Cardiac muscle cell (in vitro differentiated cells and primary cell): ENCODE measurements at regions not wholly inside any gene's neighbourhood (a gene's known extent, or its start where the extent isn't known, plus 50 kb on each side); places are given as distances from the start of the nearest gene placed in this dataset.
"Not testable (repeated sequence)": the region's sequence is repeated elsewhere in the genome, so short reads cannot be mapped to it uniquely, and the experiment has no call there.

Experiments
- DNase-seq, 2 donors: peaks; one replicate each; pipeline versions ENCODE4 v3.0.0 to v3.0.0-alpha.2; 2010 to 2017; ENCODE audit warnings: low read depth in 1 of 2, low spot score in 1 of 2
- H3K27ac ChIP-seq: fragments of 200-600 bp; sonication (generic); 2 replicates; pipeline ENCODE4 v1.5.1; 2016
- H3K27me3 ChIP-seq: fragments of 200-600 bp; sonication (generic); 2 replicates; pipeline ENCODE4 v1.6.0; 2016; ENCODE audit warnings: control low read depth
- H3K36me3 ChIP-seq: fragments of 200-600 bp; sonication (generic); 2 replicates; pipeline ENCODE4 v1.5.1; 2016; ENCODE audit warnings: control low read depth
- H3K4me1 ChIP-seq: fragments of 200-600 bp; sonication (generic); 2 replicates; pipeline ENCODE4 v1.8.1; 2017; ENCODE audit warnings: low read depth, mild to moderate bottlenecking, mixed run types
- H3K4me3 ChIP-seq: fragments of 200-600 bp; sonication (generic); 2 replicates; pipeline ENCODE4 v1.5.1; 2016; ENCODE audit warnings: mild to moderate bottlenecking
- H3K9me3 ChIP-seq: fragments of 200-600 bp; sonication (generic); 2 replicates; pipeline ENCODE4 v1.5.1; 2017; ENCODE audit warnings: low read depth, mild to moderate bottlenecking, control low read depth
- TF ChIP-seq, protein P1 (sequence below): IDR thresholded peaks from 2 replicates; pipeline ENCODE4 v1.5.1; 2012; ENCODE audit warnings: low read depth, mild to moderate bottlenecking, low read length

DNA sequence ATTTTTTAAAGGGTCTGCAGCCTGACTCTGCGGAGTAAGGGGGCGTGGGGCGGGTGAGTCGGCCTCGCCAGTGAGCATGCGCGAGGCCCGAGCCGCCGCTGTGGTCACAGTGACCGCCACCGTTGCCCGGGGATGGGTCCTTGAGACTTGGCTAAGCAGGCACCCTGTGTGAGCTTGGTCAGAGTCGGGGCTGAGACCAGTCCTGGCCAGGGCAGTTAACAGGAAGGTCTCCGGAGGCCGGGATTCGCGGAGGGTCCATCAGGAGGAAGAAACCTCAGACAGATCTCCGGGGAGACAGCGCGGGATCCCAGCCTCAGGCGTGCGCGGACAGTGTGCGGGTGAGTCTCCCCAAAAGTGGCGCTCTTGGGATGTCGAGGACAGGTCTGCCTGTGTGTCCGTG lies 1384.4 kb upstream of the PCDH10 start:
- no peak overlapping the region for H3K27ac ChIP-seq
- no peaks in the 10 kb centered on the region for H3K4me1 ChIP-seq
- no peak for DNase-seq
- TF ChIP-seq, protein P1, sequence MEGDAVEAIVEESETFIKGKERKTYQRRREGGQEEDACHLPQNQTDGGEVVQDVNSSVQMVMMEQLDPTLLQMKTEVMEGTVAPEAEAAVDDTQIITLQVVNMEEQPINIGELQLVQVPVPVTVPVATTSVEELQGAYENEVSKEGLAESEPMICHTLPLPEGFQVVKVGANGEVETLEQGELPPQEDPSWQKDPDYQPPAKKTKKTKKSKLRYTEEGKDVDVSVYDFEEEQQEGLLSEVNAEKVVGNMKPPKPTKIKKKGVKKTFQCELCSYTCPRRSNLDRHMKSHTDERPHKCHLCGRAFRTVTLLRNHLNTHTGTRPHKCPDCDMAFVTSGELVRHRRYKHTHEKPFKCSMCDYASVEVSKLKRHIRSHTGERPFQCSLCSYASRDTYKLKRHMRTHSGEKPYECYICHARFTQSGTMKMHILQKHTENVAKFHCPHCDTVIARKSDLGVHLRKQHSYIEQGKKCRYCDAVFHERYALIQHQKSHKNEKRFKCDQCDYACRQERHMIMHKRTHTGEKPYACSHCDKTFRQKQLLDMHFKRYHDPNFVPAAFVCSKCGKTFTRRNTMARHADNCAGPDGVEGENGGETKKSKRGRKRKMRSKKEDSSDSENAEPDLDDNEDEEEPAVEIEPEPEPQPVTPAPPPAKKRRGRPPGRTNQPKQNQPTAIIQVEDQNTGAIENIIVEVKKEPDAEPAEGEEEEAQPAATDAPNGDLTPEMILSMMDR, result no peak
- H3K4me3 ChIP-seq, result no peak overlapping the region
- H3K27me3 ChIP-seq, result no peaks in the 10 kb centered on the region
- no peaks in the 10 kb centered on the region for H3K9me3 ChIP-seq
- H3K36me3 ChIP-seq, result no peaks in the 10 kb centered on the region

GRCh38 chr4:131774382-131774781 lies 1374.7 kb upstream of the PCDH10 start:
- H3K4me1 ChIP-seq, H3K27ac ChIP-seq, H3K27me3 ChIP-seq, H3K36me3 ChIP-seq, H3K9me3 ChIP-seq, H3K4me3 ChIP-seq: not testable (repeated sequence)
- peak in 1 of 2 donors; percentile 80 for DNase-seq

- H3K27ac ChIP-seq, H3K9me3 ChIP-seq, DNase-seq, H3K36me3 ChIP-seq, H3K4me3 ChIP-seq, H3K4me1 ChIP-seq, H3K27me3 ChIP-seq: not testable (repeated sequence)
Measured at GRCh38 chr4:131810565-131810964, 1338.5 kb upstream of the PCDH10 start.
